ENCODE measurements at regions not wholly inside any gene's neighbourhood (a gene's known extent, or its start where the extent isn't known, plus 50 kb on each side); places are given as distances from the start of the nearest gene placed in this dataset.

GRCh38 chr1:217214551-217214950 is 416.3 kb downstream of the GPATCH2 start (continued):
- no peak for TF ChIP-seq RELB (IDR thresholded peaks at IDR 0.05; ENCODE audit: low read depth)
- no peak for TF ChIP-seq TAF1 (IDR thresholded peaks at IDR 0.05; ENCODE audit: borderline replicate concordance, low read depth, low read length)
- no peak for TF ChIP-seq YBX1 (IDR thresholded peaks at IDR 0.05)
- TF ChIP-seq PAX5 (IDR thresholded peaks at IDR 0.05; ENCODE audit: borderline replicate concordance, low read depth, low read length), result no peak
- no peak for TF ChIP-seq NFXL1 (IDR thresholded peaks at IDR 0.05; ENCODE audit: borderline replicate concordance)
- TF ChIP-seq POLR2A (IDR thresholded peaks at IDR 0.05; ENCODE audit: low read depth, low read length), result no peak
- TF ChIP-seq CREM (IDR thresholded peaks at IDR 0.05; ENCODE audit: low read depth), result no peak
- TF ChIP-seq CBX5 (IDR thresholded peaks at IDR 0.05; ENCODE audit: low read depth), result no peak

- 0% methylated on average over 3 of the region's 3 CpGs for WGBS (ENCODE audit: insufficient coverage, insufficient replicate concordance, low lambda C conversion rate, missing lambda C conversion rate)
- no peaks in the 10 kb centered on the region for H3K27me3 ChIP-seq (replicated peaks in 1 of 2; ENCODE audit: control insufficient read depth in 2 of 2, insufficient read depth in 2 of 2, low read length in 1 of 2)
- H3K79me2 ChIP-seq (ENCODE audit: control insufficient read depth, insufficient read depth, low read length), result no peaks in the 10 kb centered on the region
- no peak for FAIRE-seq
- ChIA-PET RAD21 (ENCODE audit: unreplicated experiment) (no interaction called here), POLR2A (no interaction called here), CTCF (no interaction called here), SMC1A (ENCODE audit: uncharacterized antibody, unreplicated experiment) (interaction anchor here (1.0 to 1.9 kb wide), 2 partner anchors 14 to 47 kb away, joined by 3 to 5 read pairs; no protein-coding TSS in a partner anchor)
- H3K36me3 ChIP-seq (ENCODE audit: control insufficient read depth in 2 of 2, insufficient read depth in 2 of 2, low read length in 1 of 2), result no peaks in the 10 kb centered on the region
- in situ Hi-C loops (cut with MboI) (no loop called here), intact Hi-C loops (cut with micrococcal nuclease; ENCODE audit: unreplicated experiment) (no loop called here)
- no peak overlapping the region for H3K4me3 ChIP-seq
- H2AFZ ChIP-seq (ENCODE audit: control insufficient read depth, low read depth, low read length), result no peak overlapping the region
- no peaks in the 10 kb centered on the region for H3K4me1 ChIP-seq (ENCODE audit: control insufficient read depth, insufficient read depth, low read length)
- no peak overlapping the region for H3K4me2 ChIP-seq (ENCODE audit: control insufficient read depth, insufficient read depth)
- H3K27ac ChIP-seq (ENCODE audit: control insufficient read depth, insufficient read depth), result no peak overlapping the region
- H4K20me1 ChIP-seq (ENCODE audit: control insufficient read depth, insufficient read depth), result no peaks in the 10 kb centered on the region
- TF ChIP-seq SUPT20H (IDR thresholded peaks at IDR 0.05; ENCODE audit: borderline replicate concordance, control insufficient read depth, low read depth, low read length), result no peak
- peak in 1 of 2 experiments; percentile 12; a peak in 1 of 3 replicates for TF ChIP-seq EGR1 (IDR thresholded peaks at IDR 0.05; ENCODE audit: borderline replicate concordance in 1 of 2, low read depth in 2 of 2, low read length in 2 of 2)
- no peak for TF ChIP-seq MAX (IDR thresholded peaks at IDR 0.05; ENCODE audit: low read depth, low read length)
- TF ChIP-seq RUNX3 (IDR thresholded peaks at IDR 0.05; ENCODE audit: low read length), result peak; percentile 63; the same call in 1 of the 2 replicates
- DNase-seq (ENCODE audit: low read depth, low spot score), result no peak
- no peaks in the 10 kb centered on the region for H3K9me3 ChIP-seq (replicated peaks; ENCODE audit: control insufficient read depth, insufficient read depth, low read length)
- no peak overlapping the region for H3K9ac ChIP-seq (ENCODE audit: control insufficient read depth, insufficient read depth, low read length)
- peak; percentile 71 for ATAC-seq
- no TSS peak for BruUV-seq (replicated peaks)
Observed at GRCh38 chr1:217211486-217211885, 419.4 kb downstream of the GPATCH2 start.

All from GM12878 (cell line).